ENCODE measurements at regions not wholly inside any gene's neighbourhood (a gene's known extent, or its start where the extent isn't known, plus 50 kb on each side); places are given as distances from the start of the nearest gene placed in this dataset.

- TF ChIP-seq CTCF (IDR thresholded peaks at IDR 0.05) (no peak), EZH2 (IDR thresholded peaks at IDR 0.05; ENCODE audit: borderline replicate concordance, insufficient read depth, low read depth, low read length, poor library complexity, severe bottlenecking) (no peak)
Observed at GRCh38 chr14:106179761-106180160, 653.4 kb downstream of the TMEM121 start.
